ENCODE measurements at regions not wholly inside any gene's neighbourhood (a gene's known extent, or its start where the extent isn't known, plus 50 kb on each side); places are given as distances from the start of the nearest gene placed in this dataset.
A peak's percentile ranks its signal among the peaks of the same experiment; 100 is the strongest.

GRCh38 chr2:234275515-234275914, 221.4 kb downstream of the ARL4C start:
- Mint-ChIP-seq H3K4me1 (peaks cover 85% of the 10 kb centered on the region), H3K4me3 (no peak overlapping the region), H3K9me3 (peaks cover 25% of the 10 kb centered on the region), H3K36me3 (ENCODE audit: low read depth) (peaks cover 51% of the 10 kb centered on the region), H3K27ac (no peak overlapping the region), H3K27me3 (no peaks in the 10 kb centered on the region)
- no peak for DNase-seq
- CTCF ChIA-PET: interaction anchor here (0.9 to 3.7 kb wide), 3 partner anchors 9 to 140 kb away, joined by 3 to 18 read pairs (median 3); no protein-coding TSS in a partner anchor
- POLR2A ChIA-PET: no interaction called here

- Mint-ChIP-seq H3K36me3 (ENCODE audit: low read depth) (peaks cover 40% of the 10 kb centered on the region), H3K9me3 (peaks cover 15% of the 10 kb centered on the region), H3K27me3 (no peaks in the 10 kb centered on the region), H3K4me1 (peaks cover 84% of the 10 kb centered on the region), H3K27ac (peak overlapping the region; percentile 63), H3K4me3 (peak overlapping the region; percentile 17)
- ChIA-PET POLR2A (no interaction called here), CTCF (interaction anchor here (1.0 to 1.3 kb wide), 3 partner anchors 10 to 138 kb away, joined by 3 read pairs; no protein-coding TSS in a partner anchor)
- peak; percentile 55 for DNase-seq
Measured at GRCh38 chr2:234273887-234274584, 222.8 kb downstream of the ARL4C start.

- no peak overlapping the region for H3K4me3 Mint-ChIP-seq
- peak overlapping the region; percentile 50 for H3K27ac Mint-ChIP-seq
- H3K4me1 Mint-ChIP-seq: peaks cover 80% of the 10 kb centered on the region
- no peaks in the 10 kb centered on the region for H3K27me3 Mint-ChIP-seq
- H3K36me3 Mint-ChIP-seq (ENCODE audit: low read depth): peaks cover 26% of the 10 kb centered on the region
- ChIA-PET POLR2A (no interaction called here), CTCF (interaction anchor here (1.0 to 3.2 kb wide), 7 partner anchors 9 to 225 kb away, joined by 3 to 18 read pairs (median 4); partner anchors contain the start of gene ARL4C)
- peaks cover 11% of the 10 kb centered on the region for H3K9me3 Mint-ChIP-seq
- no peak for DNase-seq
Measured at GRCh38 chr2:234272069-234272850, 221.8 kb downstream of the SPP2 start.

GRCh38 chr2:234271338-234271737, 220.8 kb downstream of the SPP2 start:
- H3K9me3 Mint-ChIP-seq: peaks cover 11% of the 10 kb centered on the region
- CTCF ChIA-PET: interaction anchor here (0.5 to 3.2 kb wide), 9 partner anchors 10 to 226 kb away, joined by 3 to 18 read pairs (median 3); partner anchors contain the start of gene ARL4C
- H3K4me1 Mint-ChIP-seq: peaks cover 82% of the 10 kb centered on the region
- DNase-seq: no peak
- H3K36me3 Mint-ChIP-seq (ENCODE audit: low read depth): peaks cover 24% of the 10 kb centered on the region
- no peaks in the 10 kb centered on the region for H3K27me3 Mint-ChIP-seq
- POLR2A ChIA-PET: interaction anchor here (1.1 kb wide), 1 partner anchor 183 kb away, joined by 3 read pairs; no protein-coding TSS in a partner anchor
- H3K4me3 Mint-ChIP-seq: no peak overlapping the region
- H3K27ac Mint-ChIP-seq: no peak overlapping the region

- peaks cover 69% of the 10 kb centered on the region for H3K4me1 Mint-ChIP-seq
- DNase-seq: no peak
- H3K4me3 Mint-ChIP-seq: no peak overlapping the region
- H3K27ac Mint-ChIP-seq: peak overlapping the region; percentile 7
- peaks cover 20% of the 10 kb centered on the region for H3K36me3 Mint-ChIP-seq (ENCODE audit: low read depth)
- POLR2A ChIA-PET: no interaction called here
- CTCF ChIA-PET: interaction anchor here (0.6 to 1.8 kb wide), 4 partner anchors 11 to 49 kb away, joined by 4 to 7 read pairs (median 4); no protein-coding TSS in a partner anchor
- peaks cover 11% of the 10 kb centered on the region for H3K9me3 Mint-ChIP-seq
- no peaks in the 10 kb centered on the region for H3K27me3 Mint-ChIP-seq
Measured at GRCh38 chr2:234269769-234270204, 219.3 kb downstream of the SPP2 start.

GRCh38 chr2:234267534-234267933, 217.0 kb downstream of the SPP2 start:
- H3K4me1 Mint-ChIP-seq: peaks cover 48% of the 10 kb centered on the region
- POLR2A ChIA-PET: no interaction called here
- peaks cover 6% of the 10 kb centered on the region for H3K36me3 Mint-ChIP-seq (ENCODE audit: low read depth)
- no peak overlapping the region for H3K4me3 Mint-ChIP-seq
- DNase-seq: no peak
- H3K27ac Mint-ChIP-seq: no peak overlapping the region
- peaks cover 5% of the 10 kb centered on the region for H3K9me3 Mint-ChIP-seq
- CTCF ChIA-PET: interaction anchor here (0.7 to 1.4 kb wide), 2 partner anchors 171 to 229 kb away, joined by 3 read pairs; partner anchors contain the start of gene ARL4C
- no peaks in the 10 kb centered on the region for H3K27me3 Mint-ChIP-seq

- no peak for DNase-seq
- ChIA-PET POLR2A (no interaction called here), CTCF (interaction anchor here (0.7 to 1.4 kb wide), 2 partner anchors 172 to 230 kb away, joined by 3 read pairs; partner anchors contain the start of gene ARL4C)
- H3K36me3 Mint-ChIP-seq (ENCODE audit: low read depth): peaks cover 7% of the 10 kb centered on the region
- no peaks in the 10 kb centered on the region for H3K27me3 Mint-ChIP-seq
- no peak overlapping the region for H3K27ac Mint-ChIP-seq
- no peak overlapping the region for H3K4me3 Mint-ChIP-seq
- peaks cover 42% of the 10 kb centered on the region for H3K4me1 Mint-ChIP-seq
- peaks cover 5% of the 10 kb centered on the region for H3K9me3 Mint-ChIP-seq
Measured at GRCh38 chr2:234266952-234267351, 216.4 kb downstream of the SPP2 start.

- ChIA-PET CTCF (interaction anchor here (0.9 kb wide), 1 partner anchor 15 kb away, joined by 3 read pairs; no protein-coding TSS in a partner anchor), POLR2A (no interaction called here)
- DNase-seq: no peak
- Mint-ChIP-seq H3K4me1 (peaks cover 28% of the 10 kb centered on the region), H3K27ac (no peak overlapping the region), H3K27me3 (no peaks in the 10 kb centered on the region), H3K4me3 (no peak overlapping the region), H3K36me3 (ENCODE audit: low read depth) (peaks cover 11% of the 10 kb centered on the region), H3K9me3 (peaks cover 5% of the 10 kb centered on the region)
Measured at GRCh38 chr2:234265206-234265605, 214.7 kb downstream of the SPP2 start.

GRCh38 chr2:234261736-234262135, 211.2 kb downstream of the SPP2 start:
- ChIA-PET POLR2A (no interaction called here), CTCF (no interaction called here)
- Mint-ChIP-seq H3K27me3 (no peaks in the 10 kb centered on the region), H3K4me3 (no peak overlapping the region), H3K27ac (no peak overlapping the region), H3K4me1 (peaks cover 18% of the 10 kb centered on the region), H3K36me3 (ENCODE audit: low read depth) (peaks cover 12% of the 10 kb centered on the region), H3K9me3 (peaks cover 10% of the 10 kb centered on the region)
- DNase-seq: no peak

- ChIA-PET CTCF (no interaction called here), POLR2A (no interaction called here)
- peaks cover 11% of the 10 kb centered on the region for H3K36me3 Mint-ChIP-seq (ENCODE audit: low read depth)
- DNase-seq: no peak
- no peaks in the 10 kb centered on the region for H3K27me3 Mint-ChIP-seq
- H3K9me3 Mint-ChIP-seq: peaks cover 13% of the 10 kb centered on the region
- H3K4me3 Mint-ChIP-seq: no peak overlapping the region
- H3K27ac Mint-ChIP-seq: no peak overlapping the region
- H3K4me1 Mint-ChIP-seq: peaks cover 26% of the 10 kb centered on the region
Measured at GRCh38 chr2:234259440-234259839, 208.9 kb downstream of the SPP2 start.

- Mint-ChIP-seq H3K36me3 (ENCODE audit: low read depth) (peaks cover 11% of the 10 kb centered on the region), H3K4me1 (peaks cover 26% of the 10 kb centered on the region), H3K9me3 (peaks cover 13% of the 10 kb centered on the region), H3K27me3 (no peaks in the 10 kb centered on the region), H3K4me3 (no peak overlapping the region), H3K27ac (no peak overlapping the region)
- ChIA-PET POLR2A (no interaction called here), CTCF (interaction anchor here (1.0 to 1.3 kb wide), 5 partner anchors 13 to 290 kb away, joined by 3 to 6 read pairs (median 4); no protein-coding TSS in a partner anchor)
- DNase-seq: no peak
Measured at GRCh38 chr2:234258562-234259141, 208.2 kb downstream of the SPP2 start.

GRCh38 chr2:234257859-234258561, 207.5 kb downstream of the SPP2 start:
- H3K4me1 Mint-ChIP-seq: peaks cover 26% of the 10 kb centered on the region
- H3K27me3 Mint-ChIP-seq: no peaks in the 10 kb centered on the region
- H3K27ac Mint-ChIP-seq: no peak overlapping the region
- peaks cover 11% of the 10 kb centered on the region for H3K36me3 Mint-ChIP-seq (ENCODE audit: low read depth)
- H3K4me3 Mint-ChIP-seq: no peak overlapping the region
- CTCF ChIA-PET: interaction anchor here (1.0 to 1.6 kb wide), 6 partner anchors 10 to 290 kb away, joined by 3 to 6 read pairs (median 4); no protein-coding TSS in a partner anchor
- POLR2A ChIA-PET: interaction anchor here (0.6 kb wide), 1 partner anchor 46 kb away, joined by 3 read pairs; no protein-coding TSS in a partner anchor
- no peak for DNase-seq
- peaks cover 10% of the 10 kb centered on the region for H3K9me3 Mint-ChIP-seq

Measured in activated CD4-positive, alpha-beta T cell treated with anti-CD3 and anti-CD28 coated beads, Interleukin-2, amount 10 ng/mL, durations not matched to agents 7 days and 5 days (primary cell).